ENCODE measurements at regions not wholly inside any gene's neighbourhood (a gene's known extent, or its start where the extent isn't known, plus 50 kb on each side); places are given as distances from the start of the nearest gene placed in this dataset.

DNA sequence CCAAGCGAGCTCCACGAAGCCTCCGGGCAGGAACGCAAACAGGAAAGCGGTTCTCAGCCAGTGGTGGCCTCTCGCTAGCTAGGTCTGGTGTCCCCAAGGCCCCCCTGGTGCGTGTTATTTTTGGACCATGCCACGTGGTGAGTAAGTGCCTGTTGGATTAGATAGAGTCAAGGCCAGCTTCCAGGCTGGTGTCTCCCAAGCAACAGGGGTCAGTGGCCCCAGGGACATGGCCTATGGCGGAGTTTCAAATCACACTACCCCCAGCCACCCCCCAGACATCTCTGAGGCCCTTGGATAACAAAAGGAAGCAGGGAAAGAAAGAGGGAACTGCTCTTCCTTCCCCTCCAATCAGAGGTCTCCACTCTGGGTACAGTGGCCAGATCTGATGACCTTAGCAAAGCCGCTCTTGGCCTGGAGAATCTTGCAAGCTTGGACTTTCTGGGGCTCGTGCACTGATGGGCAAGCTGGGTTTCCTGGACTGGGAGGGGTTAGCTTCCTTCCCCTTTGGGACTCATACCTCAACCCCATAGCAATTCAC is 58.2 kb downstream of the MAF start:
- TF ChIP-seq SPI1 (IDR thresholded peaks at IDR 0.05; ENCODE audit: borderline replicate concordance, low read depth, low read length) (0 out of 2 replicates have a peak, but pooled peaks have one; percentile 8), STAG1 (CRISPR knock-in tag; IDR thresholded peaks at IDR 0.05; ENCODE audit: borderline replicate concordance) (no peak), ZKSCAN1 (IDR thresholded peaks at IDR 0.05; ENCODE audit: low read depth, low read length) (no peak), CBFA2T3 (IDR thresholded peaks at IDR 0.05) (no peak), MEF2A (IDR thresholded peaks at IDR 0.05; ENCODE audit: control insufficient read depth, low read depth, low read length) (peak; percentile 61; the same call in 1 of the 2 replicates), ZNF143 (CRISPR knock-in tag; IDR thresholded peaks at IDR 0.05) (no peak), STAT5B (CRISPR knock-in tag; IDR thresholded peaks at IDR 0.05) (no peak), VEZF1 (CRISPR knock-in tag; IDR thresholded peaks at IDR 0.05) (peak; percentile 13; the same call in 1 of the 2 replicates)
- TF ChIP-seq, protein P1, sequence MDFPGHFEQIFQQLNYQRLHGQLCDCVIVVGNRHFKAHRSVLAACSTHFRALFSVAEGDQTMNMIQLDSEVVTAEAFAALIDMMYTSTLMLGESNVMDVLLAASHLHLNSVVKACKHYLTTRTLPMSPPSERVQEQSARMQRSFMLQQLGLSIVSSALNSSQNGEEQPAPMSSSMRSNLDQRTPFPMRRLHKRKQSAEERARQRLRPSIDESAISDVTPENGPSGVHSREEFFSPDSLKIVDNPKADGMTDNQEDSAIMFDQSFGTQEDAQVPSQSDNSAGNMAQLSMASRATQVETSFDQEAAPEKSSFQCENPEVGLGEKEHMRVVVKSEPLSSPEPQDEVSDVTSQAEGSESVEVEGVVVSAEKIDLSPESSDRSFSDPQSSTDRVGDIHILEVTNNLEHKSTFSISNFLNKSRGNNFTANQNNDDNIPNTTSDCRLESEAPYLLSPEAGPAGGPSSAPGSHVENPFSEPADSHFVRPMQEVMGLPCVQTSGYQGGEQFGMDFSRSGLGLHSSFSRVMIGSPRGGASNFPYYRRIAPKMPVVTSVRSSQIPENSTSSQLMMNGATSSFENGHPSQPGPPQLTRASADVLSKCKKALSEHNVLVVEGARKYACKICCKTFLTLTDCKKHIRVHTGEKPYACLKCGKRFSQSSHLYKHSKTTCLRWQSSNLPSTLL (IDR thresholded peaks at IDR 0.05), result no peak
- Histone ChIP-seq H3K36me3 (ENCODE audit: control insufficient read depth, insufficient read depth, low read length) (no peaks in the 10 kb centered on the region), H2AFZ (ENCODE audit: low read depth, low read length) (no peak overlapping the region), H3K9me3 (replicated peaks; ENCODE audit: control insufficient read depth, insufficient read depth, low read depth, low read length) (no peaks in the 10 kb centered on the region), H3K9me1 (ENCODE audit: control insufficient read depth, insufficient read depth, low read length) (no peaks in the 10 kb centered on the region), H3K9ac (ENCODE audit: insufficient read depth in 1 of 2, low read depth in 2 of 2, low read length in 2 of 2) (no peak overlapping the region), H3K79me2 (ENCODE audit: control insufficient read depth, insufficient read depth, low read length) (no peaks in the 10 kb centered on the region), H3K27me3 (ENCODE audit: control insufficient read depth in 2 of 2, insufficient read depth in 2 of 2, low read length in 2 of 2) (peaks cover 5 to 27% of the 10 kb centered on the region in 2 experiments; a peak in 4 of 5 replicates), H3K4me1 (replicated peaks in 1 of 2; ENCODE audit: control insufficient read depth in 2 of 2, insufficient read depth in 2 of 2, low read length in 2 of 2) (no peaks in the 10 kb centered on the region), H3K4me3 (no peak overlapping the region), H4K20me1 (replicated peaks; ENCODE audit: control insufficient read depth, insufficient read depth, low read length) (no peaks in the 10 kb centered on the region), H3K27ac (ENCODE audit: extremely low read depth, low read depth, low read length) (no peak overlapping the region), H3K4me2 (ENCODE audit: insufficient read depth, low read length) (no peak overlapping the region)
- no TSS peak for BruUV-seq (replicated peaks)
- FAIRE-seq (no peak), DNase-seq (ENCODE audit: extremely low read depth in 1 of 4, low spot score in 3 of 4) (peak in 1 of 4 experiments; percentile 10), ATAC-seq (no peak)
- in situ Hi-C loops (cut with MboI), result no loop called here
- intact Hi-C loops (cut with micrococcal nuclease), result no loop called here
- ChIA-PET POLR2A (interaction anchor here (1.0 kb wide), 1 partner anchor 14 kb away, joined by 3 read pairs; no protein-coding TSS in a partner anchor), CTCF (ENCODE audit: low intra/inter-chr PET ratio) (no interaction called here)
- WGBS (ENCODE audit: insufficient coverage, low coverage, missing lambda C conversion rate), result 5% methylated on average over 11 of the region's 11 CpGs
